ENCODE measurements at regions not wholly inside any gene's neighbourhood (a gene's known extent, or its start where the extent isn't known, plus 50 kb on each side); places are given as distances from the start of the nearest gene placed in this dataset.
A peak's percentile ranks its signal among the peaks of the same experiment; 100 is the strongest.

- DNase-seq (ENCODE audit: low spot score): no peak
- Histone ChIP-seq H3K27me3 (ENCODE audit: insufficient read depth, poor library complexity, severe bottlenecking) (no peaks in the 10 kb centered on the region), H3K4me1 (ENCODE audit: insufficient read depth, poor library complexity, severe bottlenecking) (no peaks in the 10 kb centered on the region), H3K4me3 (ENCODE audit: severe bottlenecking) (no peak overlapping the region), H3K27ac (ENCODE audit: poor library complexity, severe bottlenecking) (no peak overlapping the region), H3K9me3 (ENCODE audit: severe bottlenecking) (no peaks in the 10 kb centered on the region), H3K36me3 (ENCODE audit: low read depth) (no peaks in the 10 kb centered on the region)
- ATAC-seq (ENCODE audit: low read depth): no peak
- no peak for TF ChIP-seq CTCF (IDR thresholded peaks at IDR 0.05; ENCODE audit: poor library complexity, severe bottlenecking)
Observed at GRCh38 chr10:4370376-4370775, 455.6 kb upstream of the AKR1E2 start.

- Histone ChIP-seq H3K4me3 (ENCODE audit: severe bottlenecking) (no peak overlapping the region), H3K4me1 (ENCODE audit: insufficient read depth, poor library complexity, severe bottlenecking) (no peaks in the 10 kb centered on the region), H3K27ac (ENCODE audit: poor library complexity, severe bottlenecking) (no peak overlapping the region), H3K36me3 (ENCODE audit: low read depth) (no peaks in the 10 kb centered on the region), H3K27me3 (ENCODE audit: insufficient read depth, poor library complexity, severe bottlenecking) (no peaks in the 10 kb centered on the region), H3K9me3 (ENCODE audit: severe bottlenecking) (no peaks in the 10 kb centered on the region)
- ATAC-seq (ENCODE audit: low read depth): no peak
- no peak for DNase-seq (ENCODE audit: low spot score)
- TF ChIP-seq CTCF (IDR thresholded peaks at IDR 0.05; ENCODE audit: poor library complexity, severe bottlenecking): no peak
Observed at GRCh38 chr10:4361581-4361980, 464.4 kb upstream of the AKR1E2 start.

GRCh38 chr10:4359003-4359402 is 467.0 kb upstream of the AKR1E2 start:
- H3K4me1 ChIP-seq (ENCODE audit: insufficient read depth, poor library complexity, severe bottlenecking): peaks cover 21% of the 10 kb centered on the region
- no peak overlapping the region for H3K4me3 ChIP-seq (ENCODE audit: severe bottlenecking)
- no peaks in the 10 kb centered on the region for H3K36me3 ChIP-seq (ENCODE audit: low read depth)
- H3K9me3 ChIP-seq (ENCODE audit: severe bottlenecking): no peaks in the 10 kb centered on the region
- no peak for TF ChIP-seq CTCF (IDR thresholded peaks at IDR 0.05; ENCODE audit: poor library complexity, severe bottlenecking)
- DNase-seq (ENCODE audit: low spot score) (no peak), ATAC-seq (ENCODE audit: low read depth) (no peak)
- H3K27me3 ChIP-seq (ENCODE audit: insufficient read depth, poor library complexity, severe bottlenecking): no peaks in the 10 kb centered on the region
- H3K27ac ChIP-seq (ENCODE audit: poor library complexity, severe bottlenecking): no peak overlapping the region

GRCh38 chr10:4357911-4358310 is 468.1 kb upstream of the AKR1E2 start:
- ATAC-seq (ENCODE audit: low read depth): no peak
- Histone ChIP-seq H3K36me3 (ENCODE audit: low read depth) (no peaks in the 10 kb centered on the region), H3K4me1 (ENCODE audit: insufficient read depth, poor library complexity, severe bottlenecking) (peaks cover 30% of the 10 kb centered on the region), H3K27me3 (ENCODE audit: insufficient read depth, poor library complexity, severe bottlenecking) (no peaks in the 10 kb centered on the region), H3K4me3 (ENCODE audit: severe bottlenecking) (no peak overlapping the region), H3K9me3 (ENCODE audit: severe bottlenecking) (no peaks in the 10 kb centered on the region), H3K27ac (ENCODE audit: poor library complexity, severe bottlenecking) (no peak overlapping the region)
- no peak for DNase-seq (ENCODE audit: low spot score)
- TF ChIP-seq CTCF (IDR thresholded peaks at IDR 0.05; ENCODE audit: poor library complexity, severe bottlenecking): no peak

- Histone ChIP-seq H3K4me3 (ENCODE audit: severe bottlenecking) (no peak overlapping the region), H3K27me3 (ENCODE audit: insufficient read depth, poor library complexity, severe bottlenecking) (no peaks in the 10 kb centered on the region), H3K36me3 (ENCODE audit: low read depth) (no peaks in the 10 kb centered on the region), H3K27ac (ENCODE audit: poor library complexity, severe bottlenecking) (peak overlapping the region; percentile 96), H3K9me3 (ENCODE audit: severe bottlenecking) (no peaks in the 10 kb centered on the region), H3K4me1 (ENCODE audit: insufficient read depth, poor library complexity, severe bottlenecking) (peaks cover 30% of the 10 kb centered on the region)
- no peak for TF ChIP-seq CTCF (IDR thresholded peaks at IDR 0.05; ENCODE audit: poor library complexity, severe bottlenecking)
- ATAC-seq (ENCODE audit: low read depth) (peak; percentile 16; the same call in 1 of the 3 replicates), DNase-seq (ENCODE audit: low spot score) (no peak)
Observed at GRCh38 chr10:4355350-4355749, 470.7 kb upstream of the AKR1E2 start.

Data from RWPE2 (cell line).